H1 (cell line): ENCODE measurements at regions not wholly inside any gene's neighbourhood (a gene's known extent, or its start where the extent isn't known, plus 50 kb on each side); places are given as distances from the start of the nearest gene placed in this dataset.

ENCODE experiments used
- CTCF ChIA-PET: fragments of 300-600 bp; sonication (Branson Sonifier 250); formaldehyde crosslinking; loops from one replicate; lab custom pipeline; 2021; ENCODE audit not compliant: partially characterized antibody; lab: Charles Lee
- POLR2A ChIA-PET: fragments of 300-600 bp; sonication (Branson Sonifier 250); formaldehyde crosslinking; loops from one replicate; lab custom pipeline; 2021; ENCODE audit warnings: inconsistent platforms; ENCODE audit not compliant: partially characterized antibody; lab: Charles Lee
- DNase-seq, 2 experiments: peaks; one replicate each; pipeline versions ENCODE4 v3.0.0 to v3.0.0-alpha.2; 2010 to 2022; ENCODE audit warnings: low spot score in 2 of 2, low read depth in 1 of 2, mixed read lengths in 1 of 2
- FAIRE-seq: peaks from 2 replicates; lab custom pipeline; 2011; peaks lifted over from hg19 to GRCh38; lab: Jason Lieb, UNC
- H2AFZ ChIP-seq: 2 replicates; pipeline ENCODE4 v1.8.1; 2012; ENCODE audit warnings: low read length, inconsistent platforms
- H2AK5ac ChIP-seq: 2 replicates; pipeline ENCODE4 v1.6.1; 2013; ENCODE audit warnings: low read depth, low read length
- H2BK120ac ChIP-seq: replicated peaks from 2 replicates; pipeline ENCODE3; 2013; ENCODE audit warnings: low read depth, low read length, inconsistent platforms
- H2BK12ac ChIP-seq: 2 replicates; pipeline ENCODE4 v1.6.1; 2013; ENCODE audit warnings: low read depth, low read length
- H2BK15ac ChIP-seq: 2 replicates; pipeline ENCODE4 v1.6.1; 2013; ENCODE audit warnings: low read length
- H2BK20ac ChIP-seq: 2 replicates; pipeline ENCODE4 v1.6.1; 2013; ENCODE audit warnings: low read length
- H2BK5ac ChIP-seq: 2 replicates; pipeline ENCODE4 v1.6.1; 2013; ENCODE audit warnings: low read depth, low read length
- H3K14ac ChIP-seq: 2 replicates; pipeline ENCODE4 v1.6.1; 2013; ENCODE audit warnings: inconsistent platforms; ENCODE audit not compliant: insufficient read length
- H3K18ac ChIP-seq: 2 replicates; pipeline ENCODE4 v1.6.1; 2013; ENCODE audit warnings: low read length; ENCODE audit errors: extremely low read depth
- H3K23ac ChIP-seq: 2 replicates; pipeline ENCODE4 v1.6.1; 2013; ENCODE audit warnings: inconsistent platforms; ENCODE audit not compliant: insufficient read length
- H3K23me2 ChIP-seq: 2 replicates; pipeline ENCODE4 v1.6.1; 2013; ENCODE audit warnings: low read depth, low read length
- H3K27ac ChIP-seq: 2 replicates; pipeline ENCODE4 v1.6.1; 2011; ENCODE audit warnings: low read depth, low read length, inconsistent platforms
- H3K27me3 ChIP-seq, 4 experiments: replicated peaks in 1 of 4; 1 replicate in 1 of 4; 2 replicates in 3 of 4; pipeline versions ENCODE4 v1.6.1 to v1.8.1; 2011 to 2013; ENCODE audit warnings: low read length in 3 of 4, mild to moderate bottlenecking in 3 of 4, inconsistent platforms in 2 of 4, mixed read lengths in 2 of 4, moderate library complexity in 1 of 4; ENCODE audit not compliant: control insufficient read depth in 3 of 4, insufficient read depth in 3 of 4; ENCODE audit errors: extremely low read depth in 1 of 4
- H3K36me3 ChIP-seq, 4 experiments: 2 replicates each; pipeline versions ENCODE4 v1.6.1 to v1.8.1; 2011 to 2013; ENCODE audit warnings: mild to moderate bottlenecking in 4 of 4, low read length in 3 of 4, moderate library complexity in 2 of 4, control low read depth in 1 of 4, inconsistent platforms in 1 of 4; ENCODE audit not compliant: insufficient read depth in 4 of 4, control insufficient read depth in 2 of 4
- H3K4ac ChIP-seq: replicated peaks from 2 replicates; pipeline ENCODE3; 2013; ENCODE audit warnings: low read length, low read depth, mixed read lengths, inconsistent platforms; ENCODE audit not compliant: insufficient read length
- H3K4me1 ChIP-seq, 4 experiments: replicated peaks in 1 of 4; 1 replicate in 1 of 4; 2 replicates in 3 of 4; pipeline versions ENCODE4 v1.6.1 to v1.8.1; 2011 to 2013; ENCODE audit warnings: low read length in 3 of 4, inconsistent platforms in 2 of 4, mixed read lengths in 1 of 4; ENCODE audit not compliant: insufficient read depth in 4 of 4, control insufficient read depth in 3 of 4
- H3K4me2 ChIP-seq, 2 experiments: 2 replicates each; pipeline versions ENCODE4 v1.6.1 to v1.8.1; 2011 to 2013; ENCODE audit warnings: low read depth in 2 of 2, low read length in 2 of 2, control low read depth in 1 of 2, inconsistent platforms in 1 of 2, mild to moderate bottlenecking in 1 of 2; ENCODE audit not compliant: insufficient read depth in 1 of 2
- H3K4me3 ChIP-seq, 4 experiments: fragments of 200-600, 300-600 bp in 1 of 4; sonication (generic), shearing (Covaris generic), sonication (Bioruptor Twin) in 1 of 4; 2 replicates each; pipeline versions ENCODE4 v1.5.1 to v1.8.1; 2011 to 2016; ENCODE audit warnings: low read length in 4 of 4, low read depth in 3 of 4, control low read depth in 2 of 4, inconsistent platforms in 2 of 4, mild to moderate bottlenecking in 2 of 4, mixed read lengths in 1 of 4, moderate library complexity in 1 of 4; ENCODE audit not compliant: insufficient read depth in 2 of 4; ENCODE audit errors: extremely low read depth in 1 of 4
- H3K56ac ChIP-seq: replicated peaks from 2 replicates; pipeline ENCODE3; 2013; ENCODE audit warnings: low read depth, mild to moderate bottlenecking, mixed read lengths, low read length, inconsistent platforms; ENCODE audit not compliant: insufficient read length
- H3K79me1 ChIP-seq: 2 replicates; pipeline ENCODE4 v1.6.1; 2013; ENCODE audit warnings: low read depth, low read length, control low read depth
- H3K79me2 ChIP-seq, 2 experiments: 2 replicates each; pipeline versions ENCODE4 v1.6.1 to v1.8.1; 2012 to 2013; ENCODE audit warnings: low read length in 2 of 2, mild to moderate bottlenecking in 2 of 2, inconsistent platforms in 1 of 2; ENCODE audit not compliant: insufficient read depth in 2 of 2, control insufficient read depth in 1 of 2
- H3K9ac ChIP-seq, 4 experiments: replicated peaks in 1 of 4; 1 replicate in 1 of 4; 2 replicates in 3 of 4; pipeline versions ENCODE4 v1.6.1 to v1.8.1; 2011 to 2013; ENCODE audit warnings: low read depth in 3 of 4, low read length in 3 of 4, control low read depth in 2 of 4, mild to moderate bottlenecking in 2 of 4, moderate library complexity in 2 of 4, inconsistent platforms in 1 of 4; ENCODE audit errors: extremely low read depth in 1 of 4
- H3K9me3 ChIP-seq, 2 experiments: 2 replicates each; pipeline versions ENCODE4 v1.6.1 to v1.8.1; 2012 to 2013; ENCODE audit warnings: mild to moderate bottlenecking in 2 of 2, moderate library complexity in 2 of 2, control low read depth in 1 of 2, inconsistent platforms in 1 of 2, low read depth in 1 of 2, low read length in 1 of 2, mixed read lengths in 1 of 2; ENCODE audit not compliant: insufficient read depth in 2 of 2
- H4K20me1 ChIP-seq, 2 experiments: replicated peaks in 1 of 2; 2 replicates each; pipeline versions ENCODE3 to v1.8.1; 2011 to 2013; ENCODE audit warnings: inconsistent platforms in 2 of 2, low read length in 2 of 2, mild to moderate bottlenecking in 1 of 2; ENCODE audit not compliant: insufficient read depth in 2 of 2, control insufficient read depth in 1 of 2
- H4K5ac ChIP-seq: 2 replicates; pipeline ENCODE4 v1.6.1; 2013; ENCODE audit warnings: low read length, low read depth, mixed read lengths, inconsistent platforms; ENCODE audit not compliant: insufficient read length
- H4K8ac ChIP-seq: 2 replicates; pipeline ENCODE4 v1.8.0; 2013; ENCODE audit warnings: mild to moderate bottlenecking, moderate library complexity, low read length, inconsistent platforms; ENCODE audit not compliant: insufficient read depth; ENCODE audit errors: extremely low read depth
- H4K91ac ChIP-seq: replicated peaks from 2 replicates; pipeline ENCODE3; 2013; ENCODE audit warnings: low read length, mixed read lengths, inconsistent platforms; ENCODE audit not compliant: insufficient read length
- CHD1 ChIP-seq: IDR thresholded peaks from 2 replicates; pipeline ENCODE4 v1.6.1; 2012; ENCODE audit warnings: low read depth, low read length, improper control_type of control experiment
- WGBS, 2 experiments: shearing (Covaris generic) in 1 of 2; methylation state at CpG; one replicate each; pipeline versions ENCODE4 v1.1.6 to v1.1.7; 2013 to 2015; ENCODE audit warnings: low lambda C conversion rate in 2 of 2, mixed read lengths in 2 of 2, inconsistent platforms in 1 of 2, low coverage in 1 of 2, missing lambda C conversion rate in 1 of 2; ENCODE audit not compliant: insufficient replicate concordance in 2 of 2, insufficient coverage in 1 of 2, insufficient read length in 1 of 2; ENCODE audit errors: extremely low coverage in 1 of 2, missing lambda C conversion rate in 1 of 2; 5-methylcytosine and 5-hydroxymethylcytosine counted together

DNA sequence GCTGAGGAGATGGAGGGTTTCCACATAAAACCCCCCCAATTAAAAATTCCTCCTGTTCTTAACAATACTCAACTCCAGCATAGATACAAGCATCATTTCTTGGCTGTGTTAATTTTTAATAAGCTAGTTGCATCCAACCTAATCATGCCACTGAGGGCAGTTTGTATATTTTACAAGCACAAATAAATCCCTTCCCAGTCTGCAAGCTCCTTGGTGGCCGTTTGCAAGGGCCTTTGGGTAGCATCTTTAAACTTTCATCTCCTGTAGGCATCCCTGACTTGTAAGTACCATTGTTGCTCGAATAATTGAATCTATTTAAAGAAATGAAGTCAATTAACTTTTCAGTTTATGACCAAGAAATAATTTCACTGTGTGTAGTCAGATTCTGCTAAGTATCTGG lies 103.5 kb upstream of the AJAP1 start:
- Histone ChIP-seq H4K5ac (no peak overlapping the region), H4K20me1 (no peaks in the 10 kb centered on the region), H2BK5ac (no peak overlapping the region), H3K14ac (no peak overlapping the region), H3K4me2 (no peak overlapping the region), H3K27ac (no peak overlapping the region), H2AK5ac (no peak overlapping the region), H2BK120ac (no peak overlapping the region), H3K18ac (no peak overlapping the region), H4K91ac (no peak overlapping the region), H4K8ac (no peak overlapping the region), H2BK20ac (no peak overlapping the region), H3K9ac (no peak overlapping the region), H3K23me2 (no peaks in the 10 kb centered on the region), H3K56ac (no peak overlapping the region), H3K4me1 (no peaks in the 10 kb centered on the region), H3K4ac (no peak overlapping the region), H3K36me3 (no peaks in the 10 kb centered on the region), H3K23ac (no peak overlapping the region), H3K27me3 (no peaks in the 10 kb centered on the region), H3K9me3 (peaks cover 23 to 38% of the 10 kb centered on the region in 2 experiments), H3K79me2 (no peaks in the 10 kb centered on the region), H2AFZ (no peak overlapping the region), H3K4me3 (no peak overlapping the region), H3K79me1 (no peaks in the 10 kb centered on the region), H2BK15ac (no peak overlapping the region), H2BK12ac (no peak overlapping the region)
- 46% methylated on average over 2 of the region's 2 CpGs; no CpG with 5 or more reads in 1 of the 2 experiments for WGBS, 2 experiments
- no peak for TF ChIP-seq CHD1
- CTCF ChIA-PET: no interaction called here
- FAIRE-seq (no peak), DNase-seq (no peak)
- POLR2A ChIA-PET: no interaction called here
